GM23338 (cell line): ENCODE measurements at regions not wholly inside any gene's neighbourhood (a gene's known extent, or its start where the extent isn't known, plus 50 kb on each side); places are given as distances from the start of the nearest gene placed in this dataset.

Experiments used
- EZH2 ChIP-seq: fragments of 200-600 bp; sonication (generic); IDR thresholded peaks from one replicate; pipeline ENCODE4 v1.8.0; 2017; ENCODE audit warnings: antibody characterized with exemption, mild to moderate bottlenecking, low read depth; ENCODE audit not compliant: unreplicated experiment
- EZH2phosphoT487 ChIP-seq: fragments of 200-600 bp; sonication (generic); IDR thresholded peaks from one replicate; pipeline ENCODE4 v1.8.1; 2018; ENCODE audit warnings: antibody characterized with exemption; ENCODE audit not compliant: unreplicated experiment
- JUNB ChIP-seq: IDR thresholded peaks from one replicate; pipeline ENCODE4 v1.6.1; 2016; ENCODE audit warnings: antibody characterized with exemption; ENCODE audit not compliant: unreplicated experiment
- POLR2AphosphoS5 ChIP-seq: IDR thresholded peaks from 2 replicates; pipeline ENCODE4 v1.6.1; 2016; ENCODE audit warnings: antibody characterized with exemption, low read depth
- TF ChIP-seq, protein P1 (sequence below), 2 experiments: fragments of 200-600 bp in 1 of 2; sonication (generic) in 1 of 2; conservative IDR thresholded peaks; 2 replicates each; pipeline versions ENCODE4 v1.5.1 to v1.6.1; 2016 to 2017; ENCODE audit warnings: antibody characterized with exemption in 2 of 2, low read depth in 2 of 2, mild to moderate bottlenecking in 2 of 2, moderate library complexity in 1 of 2

DNA sequence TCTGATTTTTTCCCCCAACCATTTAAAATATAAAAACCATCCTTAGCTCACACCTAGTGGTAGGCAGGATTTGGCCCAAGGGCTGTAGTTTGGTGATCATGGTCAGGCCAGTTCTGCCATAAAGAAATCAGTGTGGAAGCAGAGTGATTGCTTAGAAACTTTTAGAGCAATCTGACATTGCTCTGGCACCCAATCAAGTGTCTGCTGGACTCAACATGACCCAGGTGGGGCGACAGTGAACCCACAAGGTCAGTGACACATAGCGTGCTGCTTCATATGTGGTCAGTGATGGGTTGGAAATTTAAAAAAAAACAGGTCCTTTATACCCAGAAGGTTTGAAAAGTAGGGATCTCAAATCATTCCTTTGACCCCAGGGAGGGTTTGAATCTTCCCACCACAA, 107.9 kb downstream of the BANF2 start:
- no peak for TF ChIP-seq POLR2AphosphoS5
- TF ChIP-seq, protein P1, sequence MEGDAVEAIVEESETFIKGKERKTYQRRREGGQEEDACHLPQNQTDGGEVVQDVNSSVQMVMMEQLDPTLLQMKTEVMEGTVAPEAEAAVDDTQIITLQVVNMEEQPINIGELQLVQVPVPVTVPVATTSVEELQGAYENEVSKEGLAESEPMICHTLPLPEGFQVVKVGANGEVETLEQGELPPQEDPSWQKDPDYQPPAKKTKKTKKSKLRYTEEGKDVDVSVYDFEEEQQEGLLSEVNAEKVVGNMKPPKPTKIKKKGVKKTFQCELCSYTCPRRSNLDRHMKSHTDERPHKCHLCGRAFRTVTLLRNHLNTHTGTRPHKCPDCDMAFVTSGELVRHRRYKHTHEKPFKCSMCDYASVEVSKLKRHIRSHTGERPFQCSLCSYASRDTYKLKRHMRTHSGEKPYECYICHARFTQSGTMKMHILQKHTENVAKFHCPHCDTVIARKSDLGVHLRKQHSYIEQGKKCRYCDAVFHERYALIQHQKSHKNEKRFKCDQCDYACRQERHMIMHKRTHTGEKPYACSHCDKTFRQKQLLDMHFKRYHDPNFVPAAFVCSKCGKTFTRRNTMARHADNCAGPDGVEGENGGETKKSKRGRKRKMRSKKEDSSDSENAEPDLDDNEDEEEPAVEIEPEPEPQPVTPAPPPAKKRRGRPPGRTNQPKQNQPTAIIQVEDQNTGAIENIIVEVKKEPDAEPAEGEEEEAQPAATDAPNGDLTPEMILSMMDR (conservative IDR thresholded peaks at IDR 0.05; ENCODE audit: low read depth in 2 of 2), result no peak; a peak in 1 of 4 replicates
- no peak for TF ChIP-seq EZH2phosphoT487
- TF ChIP-seq JUNB, result no peak
- no peak for TF ChIP-seq EZH2
